ENCODE measurements at regions not wholly inside any gene's neighbourhood (a gene's known extent, or its start where the extent isn't known, plus 50 kb on each side); places are given as distances from the start of the nearest gene placed in this dataset.

DNA sequence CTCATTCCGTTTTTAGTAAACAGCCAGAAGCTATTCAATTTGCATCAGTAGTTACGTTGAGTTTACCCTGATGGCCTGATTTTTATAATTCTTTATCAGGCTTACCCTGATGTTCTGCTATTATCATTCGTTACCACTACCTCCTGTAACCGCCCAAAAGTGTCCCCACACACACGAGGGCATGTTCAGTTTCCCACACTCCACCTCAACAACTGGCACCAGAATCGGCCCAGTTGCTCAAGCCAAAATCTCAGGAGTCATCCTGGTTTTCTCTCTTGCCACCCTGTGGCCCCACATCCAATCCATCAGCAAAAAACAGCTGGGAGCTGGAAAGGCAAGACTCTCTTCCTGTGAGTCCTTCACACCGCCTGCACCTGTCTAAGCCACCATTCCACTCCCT is 102.9 kb upstream of the RAB6C start:
- TF ChIP-seq, protein P1, sequence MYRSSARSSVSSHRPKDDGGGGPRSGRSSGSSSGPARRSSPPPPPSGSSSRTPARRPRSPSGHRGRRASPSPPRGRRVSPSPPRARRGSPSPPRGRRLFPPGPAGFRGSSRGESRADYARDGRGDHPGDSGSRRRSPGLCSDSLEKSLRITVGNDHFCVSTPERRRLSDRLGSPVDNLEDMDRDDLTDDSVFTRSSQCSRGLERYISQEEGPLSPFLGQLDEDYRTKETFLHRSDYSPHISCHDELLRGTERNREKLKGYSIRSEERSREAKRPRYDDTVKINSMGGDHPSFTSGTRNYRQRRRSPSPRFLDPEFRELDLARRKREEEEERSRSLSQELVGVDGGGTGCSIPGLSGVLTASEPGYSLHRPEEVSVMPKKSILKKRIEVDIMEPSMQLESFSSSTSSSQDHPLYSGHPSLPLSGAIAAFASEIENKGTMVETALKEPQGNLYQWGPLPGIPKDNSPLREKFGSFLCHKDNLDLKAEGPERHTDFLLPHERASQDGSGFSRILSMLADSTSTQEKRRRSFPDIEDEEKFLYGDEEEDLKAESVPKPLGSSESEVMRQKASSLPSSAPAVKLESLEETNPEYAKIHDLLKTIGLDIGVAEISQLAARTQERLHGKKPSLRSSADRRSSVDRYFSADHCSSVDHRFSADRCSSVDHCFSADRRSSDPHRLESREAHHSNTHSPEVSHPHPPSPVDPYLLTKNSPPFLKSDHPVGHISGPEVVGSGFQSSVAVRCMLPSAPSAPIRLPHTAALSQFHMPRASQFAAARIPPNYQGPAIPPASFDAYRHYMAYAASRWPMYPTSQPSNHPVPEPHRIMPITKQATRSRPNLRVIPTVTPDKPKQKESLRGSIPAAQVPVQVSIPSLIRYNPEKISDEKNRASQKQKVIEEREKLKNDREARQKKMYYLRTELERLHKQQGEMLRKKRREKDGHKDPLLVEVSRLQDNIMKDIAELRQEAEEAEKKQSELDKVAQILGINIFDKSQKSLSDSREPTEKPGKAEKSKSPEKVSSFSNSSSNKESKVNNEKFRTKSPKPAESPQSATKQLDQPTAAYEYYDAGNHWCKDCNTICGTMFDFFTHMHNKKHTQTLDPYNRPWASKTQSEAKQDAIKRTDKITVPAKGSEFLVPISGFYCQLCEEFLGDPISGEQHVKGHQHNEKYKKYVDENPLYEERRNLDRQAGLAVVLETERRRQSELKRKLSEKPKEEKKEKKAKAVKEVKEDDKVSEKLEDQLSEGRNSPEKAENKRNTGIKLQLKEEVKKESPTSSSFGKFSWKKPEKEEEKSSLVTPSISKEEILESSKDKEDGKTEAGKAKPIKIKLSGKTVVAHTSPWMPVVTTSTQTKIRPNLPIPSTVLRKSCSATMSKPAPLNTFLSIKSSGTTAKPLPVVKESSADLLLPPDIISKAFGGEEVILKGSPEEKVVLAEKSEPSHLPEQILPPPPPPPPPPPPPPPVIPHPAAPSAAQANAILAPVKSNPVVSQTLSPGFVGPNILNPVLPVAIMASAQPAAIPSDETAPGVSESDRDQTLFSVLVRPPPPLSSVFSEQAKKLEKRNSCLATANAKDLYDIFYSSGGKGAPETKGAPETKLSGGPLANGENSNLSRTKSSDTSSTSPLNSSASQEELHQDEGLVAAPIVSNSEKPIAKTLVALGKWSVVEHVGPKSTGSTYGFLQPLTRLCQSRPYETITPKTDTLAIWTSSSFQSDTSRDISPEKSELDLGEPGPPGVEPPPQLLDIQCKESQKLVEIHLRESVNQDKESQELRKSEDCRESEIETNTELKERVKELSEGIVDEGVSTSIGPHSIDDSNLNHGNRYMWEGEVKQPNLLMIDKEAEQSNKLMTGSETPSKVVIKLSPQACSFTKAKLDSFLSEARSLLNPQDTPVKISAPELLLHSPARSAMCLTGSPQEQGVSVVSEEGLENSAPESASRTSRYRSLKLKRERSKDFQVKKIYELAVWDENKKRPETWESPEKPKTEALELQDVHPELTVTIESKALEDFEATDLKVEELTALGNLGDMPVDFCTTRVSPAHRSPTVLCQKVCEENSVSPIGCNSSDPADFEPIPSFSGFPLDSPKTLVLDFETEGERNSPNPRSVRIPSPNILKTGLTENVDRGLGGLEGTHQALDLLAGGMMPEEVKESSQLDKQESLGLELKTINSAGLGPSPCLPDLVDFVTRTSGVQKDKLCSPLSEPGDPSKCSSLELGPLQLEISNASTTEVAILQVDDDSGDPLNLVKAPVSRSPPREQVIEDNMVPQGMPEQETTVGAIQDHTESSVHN (IDR thresholded peaks at IDR 0.05; ENCODE audit: borderline replicate concordance in 1 of 2, low read depth in 1 of 2): no peak
- TF ChIP-seq JUND (IDR thresholded peaks at IDR 0.05; ENCODE audit: borderline replicate concordance, low read depth, low read length): no peak
- TF ChIP-seq JUND (tag; IDR thresholded peaks at IDR 0.05; ENCODE audit: borderline replicate concordance, low read depth, low read length): no peak
- TF ChIP-seq, protein P2, sequence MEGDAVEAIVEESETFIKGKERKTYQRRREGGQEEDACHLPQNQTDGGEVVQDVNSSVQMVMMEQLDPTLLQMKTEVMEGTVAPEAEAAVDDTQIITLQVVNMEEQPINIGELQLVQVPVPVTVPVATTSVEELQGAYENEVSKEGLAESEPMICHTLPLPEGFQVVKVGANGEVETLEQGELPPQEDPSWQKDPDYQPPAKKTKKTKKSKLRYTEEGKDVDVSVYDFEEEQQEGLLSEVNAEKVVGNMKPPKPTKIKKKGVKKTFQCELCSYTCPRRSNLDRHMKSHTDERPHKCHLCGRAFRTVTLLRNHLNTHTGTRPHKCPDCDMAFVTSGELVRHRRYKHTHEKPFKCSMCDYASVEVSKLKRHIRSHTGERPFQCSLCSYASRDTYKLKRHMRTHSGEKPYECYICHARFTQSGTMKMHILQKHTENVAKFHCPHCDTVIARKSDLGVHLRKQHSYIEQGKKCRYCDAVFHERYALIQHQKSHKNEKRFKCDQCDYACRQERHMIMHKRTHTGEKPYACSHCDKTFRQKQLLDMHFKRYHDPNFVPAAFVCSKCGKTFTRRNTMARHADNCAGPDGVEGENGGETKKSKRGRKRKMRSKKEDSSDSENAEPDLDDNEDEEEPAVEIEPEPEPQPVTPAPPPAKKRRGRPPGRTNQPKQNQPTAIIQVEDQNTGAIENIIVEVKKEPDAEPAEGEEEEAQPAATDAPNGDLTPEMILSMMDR (IDR thresholded peaks at IDR 0.05 in 2 of 3, conservative IDR thresholded peaks at IDR 0.05 in 1 of 3; ENCODE audit: insufficient read depth in 2 of 3, low read depth in 1 of 3, low read length in 3 of 3): no peak
- no peak for TF ChIP-seq HNRNPUL1 (IDR thresholded peaks at IDR 0.05; ENCODE audit: low read length)
- TF ChIP-seq ZNF707 (CRISPR knock-in tag; conservative IDR thresholded peaks at IDR 0.05): no peak
- no peak for TF ChIP-seq POLR2A (conservative IDR thresholded peaks at IDR 0.05)
- TF ChIP-seq NFIC (IDR thresholded peaks at IDR 0.05): no peak
- TF ChIP-seq KDM5B (IDR thresholded peaks at IDR 0.05; ENCODE audit: insufficient replicate concordance, low read depth, low read length): no peak
